GM21737 (cell line): ENCODE measurements at regions not wholly inside any gene's neighbourhood (a gene's known extent, or its start where the extent isn't known, plus 50 kb on each side); places are given as distances from the start of the nearest gene placed in this dataset.
"Not testable (repeated sequence)": the region's sequence is repeated elsewhere in the genome, so short reads cannot be mapped to it uniquely, and the experiment has no call there.

Experiments used
- ATAC-seq: cut with Tn5 transposase; IDR thresholded peaks from one replicate; pipeline ENCODE4 v1.9.1; 2021; ENCODE audit warnings: mild to moderate bottlenecking, moderate library complexity; ENCODE audit not compliant: unreplicated experiment

DNA sequence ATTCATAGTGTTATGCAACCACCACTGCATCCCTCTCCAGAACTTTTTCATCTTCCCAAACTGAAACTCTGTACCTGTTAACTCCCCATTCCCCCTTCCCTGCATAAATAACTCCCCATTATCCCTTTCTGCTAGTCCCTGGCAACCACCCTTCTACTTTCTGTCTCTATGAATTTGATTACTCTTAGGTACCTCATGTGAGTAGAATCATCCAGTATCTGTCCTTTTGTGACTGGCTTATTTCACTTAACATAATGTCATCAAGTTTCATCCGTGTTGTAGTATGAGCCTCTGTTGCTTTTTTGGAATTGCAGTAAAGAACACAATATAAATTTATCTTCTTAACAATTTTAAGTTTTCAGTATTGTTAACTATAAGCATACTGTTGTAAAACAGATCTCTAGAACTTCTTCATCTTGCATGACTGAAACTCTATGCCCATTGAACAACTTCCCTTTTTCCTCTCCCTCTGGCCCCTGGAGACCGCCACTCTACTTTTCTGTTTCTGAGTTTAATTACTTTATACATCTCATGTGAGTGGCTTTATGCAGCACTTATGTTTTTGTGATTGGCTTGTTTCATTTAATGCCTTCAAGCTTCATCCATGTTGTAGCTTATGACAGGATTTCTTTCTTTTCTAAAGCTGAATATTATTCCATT, 87.3 kb upstream of the ABCC4 start:
- ATAC-seq: no peak

DNA sequence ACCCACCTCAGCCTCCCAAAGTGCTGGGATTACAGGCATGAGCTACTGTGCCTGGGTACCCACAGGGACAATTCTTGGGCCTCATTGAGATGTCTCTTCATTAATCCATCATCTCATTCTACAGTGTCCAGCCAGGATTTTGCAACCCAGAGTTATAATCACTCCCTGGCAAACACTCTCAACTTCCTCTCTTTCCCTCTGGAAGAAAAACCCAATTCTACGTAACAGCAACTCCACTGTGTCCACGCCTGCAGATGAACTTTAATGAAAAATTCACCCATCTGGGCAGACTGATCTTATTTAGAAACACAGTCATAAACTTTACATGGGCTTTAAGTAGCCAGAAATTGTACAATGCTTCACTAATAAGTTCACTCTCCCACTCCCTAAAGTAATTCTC, 90.1 kb upstream of the ABCC4 start:
- ATAC-seq: no peak

DNA sequence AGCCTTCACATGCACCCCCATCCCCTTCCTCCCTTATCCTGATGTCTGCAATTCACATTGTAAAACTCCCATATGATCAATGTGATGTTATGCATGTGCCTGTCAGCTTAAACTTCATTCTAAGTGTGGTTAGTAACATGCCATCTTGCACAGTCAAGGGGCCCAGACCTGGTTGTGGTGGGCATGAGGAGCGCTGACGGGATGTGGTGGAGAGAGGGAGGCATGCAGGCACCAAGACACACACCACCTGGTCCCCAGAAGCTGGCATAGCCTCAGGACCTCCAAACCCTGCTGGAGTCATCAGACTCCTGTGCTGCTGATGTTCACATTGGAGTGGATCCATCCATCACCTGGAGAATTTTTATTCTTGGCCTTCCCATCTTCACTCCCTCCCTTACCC, 90.5 kb upstream of the ABCC4 start:
- ATAC-seq: no peak

DNA sequence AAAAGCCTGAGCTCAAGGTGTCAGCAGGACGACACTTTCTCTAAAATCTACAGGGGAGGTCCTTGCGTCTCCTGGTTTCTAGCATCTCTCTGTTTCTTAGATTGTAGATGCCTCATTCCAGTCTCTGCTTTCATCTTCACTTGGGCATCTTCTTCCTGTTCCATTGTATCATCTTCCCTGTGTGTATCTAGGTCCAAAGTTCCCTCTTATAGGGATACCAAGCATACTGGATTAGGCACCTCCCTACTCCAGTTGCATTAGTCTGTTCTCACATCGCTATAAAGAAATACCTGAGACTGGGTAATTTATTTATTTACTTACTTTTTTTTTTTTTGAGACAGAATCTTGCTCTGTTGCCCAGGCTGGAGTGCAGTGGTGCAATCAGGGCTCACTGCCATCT, 91.3 kb upstream of the ABCC4 start:
- ATAC-seq: no peak

DNA sequence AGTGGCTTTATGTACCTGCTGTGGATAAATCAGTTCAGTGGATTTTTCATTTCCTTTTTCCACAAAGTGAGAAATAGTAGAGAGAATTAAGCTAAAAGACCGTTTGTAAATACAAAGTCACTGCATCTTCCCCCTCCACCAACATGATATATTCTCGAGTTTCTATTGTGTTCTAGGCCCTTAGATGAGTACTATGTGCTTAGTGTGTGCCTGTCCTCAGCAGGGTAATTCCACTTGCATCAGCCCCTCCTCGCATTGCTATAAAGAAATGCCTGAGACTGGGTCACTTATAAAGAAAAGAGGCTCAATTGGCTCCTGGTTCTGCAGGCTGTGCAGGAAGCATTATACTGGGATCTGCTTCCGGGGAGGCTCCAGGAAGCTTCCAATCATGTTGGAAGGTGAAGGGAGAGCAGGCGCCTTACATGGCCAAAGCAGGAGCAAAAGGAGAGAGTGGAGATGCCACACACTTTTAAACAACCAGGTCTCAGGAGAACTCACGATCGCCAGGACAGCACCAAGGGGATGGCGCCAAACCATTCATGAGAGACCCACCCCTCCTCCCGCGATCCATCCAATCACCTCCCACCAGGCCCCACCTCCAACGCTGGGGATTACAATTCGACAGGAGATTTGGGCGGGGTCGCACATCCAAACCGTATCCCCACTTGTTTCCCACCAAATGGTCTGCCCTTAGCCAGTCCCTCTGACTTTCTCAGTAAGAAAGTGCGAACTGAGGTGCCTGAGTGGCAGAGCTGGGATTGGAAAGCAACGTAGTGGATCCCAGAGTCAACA, 102.3 kb upstream of the ABCC4 start:
- ATAC-seq: no peak

DNA sequence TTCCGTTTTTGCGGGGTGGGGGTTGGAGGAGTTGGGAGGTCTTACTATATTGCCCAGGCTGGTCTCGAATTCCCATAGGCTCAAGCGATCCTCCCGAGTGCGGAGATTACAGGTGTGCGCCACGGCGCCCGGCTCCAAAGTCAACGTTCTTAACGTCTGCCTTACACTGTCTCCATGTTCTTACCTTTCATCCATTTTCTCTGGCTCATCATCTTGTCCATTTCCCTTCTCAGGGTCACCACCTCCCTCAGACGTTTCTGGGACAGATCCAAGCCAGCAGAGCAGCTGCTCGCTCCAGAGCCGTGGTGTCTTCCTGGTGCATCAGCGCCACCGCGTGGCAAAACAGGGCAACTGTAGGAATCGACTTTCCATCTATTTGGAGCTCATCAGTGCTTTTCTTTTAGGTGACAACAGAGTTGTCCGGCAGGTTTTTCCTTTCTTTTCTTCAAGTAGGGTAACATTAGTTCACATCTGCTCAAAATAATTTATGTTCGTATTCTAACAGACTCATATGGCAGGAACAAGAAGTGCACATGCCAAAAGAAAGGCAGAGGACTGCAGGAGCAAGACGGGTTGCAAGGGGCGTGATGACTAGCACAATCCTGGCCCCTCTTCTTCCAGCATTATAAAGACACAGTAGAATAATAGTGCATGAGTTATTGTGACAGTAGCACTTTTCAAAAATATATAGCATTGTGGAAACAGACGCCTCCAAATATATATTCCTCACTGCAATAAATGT, 103.1 kb upstream of the ABCC4 start:
- peak; percentile 95 for ATAC-seq

DNA sequence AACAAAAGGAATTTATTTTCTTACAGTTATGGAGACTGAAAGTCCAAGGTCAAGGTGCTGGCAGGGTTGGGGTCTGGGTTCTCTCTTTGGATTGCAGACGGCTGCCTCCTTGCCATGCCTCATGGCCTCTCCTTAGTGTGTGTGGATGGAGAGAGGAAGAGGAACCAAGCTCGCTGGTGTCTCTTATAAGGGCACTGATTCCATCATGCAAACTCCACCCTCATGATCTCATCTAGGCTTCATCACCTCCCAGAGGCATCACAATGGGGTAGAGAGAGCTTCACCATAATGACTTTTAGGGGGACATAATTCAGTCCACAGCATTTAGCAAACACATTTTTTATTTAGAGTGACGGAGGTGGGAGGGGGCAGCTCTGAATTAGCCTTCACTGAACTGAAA, 104.9 kb upstream of the ABCC4 start:
- no peak for ATAC-seq

DNA sequence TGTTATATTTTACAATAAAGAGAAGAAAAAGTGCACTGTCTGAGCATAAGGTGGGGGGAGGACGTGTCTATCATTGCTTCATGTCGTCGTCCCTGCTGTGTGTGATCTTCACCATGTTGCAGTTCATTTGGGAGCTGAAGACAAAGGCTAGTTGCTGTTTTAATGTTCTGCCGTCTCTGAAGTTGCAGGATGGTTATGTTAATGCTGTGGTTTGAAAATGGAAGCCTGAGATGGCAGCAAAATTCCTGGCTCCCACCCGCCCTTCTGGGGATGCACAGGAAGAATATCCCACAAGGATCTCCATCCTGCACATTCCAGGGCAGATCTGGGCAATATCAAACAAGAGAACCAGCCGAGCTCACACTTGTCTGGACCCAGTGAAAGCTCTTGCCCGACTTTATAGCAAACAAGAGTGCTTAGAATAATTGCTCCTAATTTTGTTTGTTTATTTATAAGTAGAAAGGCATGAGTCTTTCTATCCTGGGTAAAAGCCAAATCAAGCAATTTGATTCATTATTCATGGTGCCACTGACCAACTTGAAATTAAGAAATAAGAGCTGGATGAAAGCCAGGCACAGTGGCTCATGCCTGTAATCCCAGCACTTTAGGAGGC, 110.3 kb upstream of the ABCC4 start:
- ATAC-seq: no peak

DNA sequence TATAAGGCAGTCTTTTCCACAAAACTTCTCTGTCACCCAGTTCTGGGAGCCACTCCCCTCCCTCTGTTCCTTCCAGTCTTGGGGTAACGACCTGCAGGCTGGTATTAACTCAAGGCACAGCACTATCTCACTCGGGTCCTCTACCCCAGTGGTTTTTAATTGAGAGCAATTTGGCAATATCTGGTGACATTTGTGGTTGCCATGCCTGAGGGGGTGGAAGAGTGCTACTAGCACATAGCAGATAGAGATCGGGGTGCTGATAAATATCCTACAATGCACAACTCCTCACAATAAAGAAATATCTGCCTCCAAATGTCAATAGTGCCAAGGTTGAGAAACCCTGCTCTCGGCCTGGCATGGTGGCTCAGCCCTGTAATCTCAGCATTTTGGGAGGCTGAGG, 117.7 kb upstream of the ABCC4 start:
- no peak for ATAC-seq

DNA sequence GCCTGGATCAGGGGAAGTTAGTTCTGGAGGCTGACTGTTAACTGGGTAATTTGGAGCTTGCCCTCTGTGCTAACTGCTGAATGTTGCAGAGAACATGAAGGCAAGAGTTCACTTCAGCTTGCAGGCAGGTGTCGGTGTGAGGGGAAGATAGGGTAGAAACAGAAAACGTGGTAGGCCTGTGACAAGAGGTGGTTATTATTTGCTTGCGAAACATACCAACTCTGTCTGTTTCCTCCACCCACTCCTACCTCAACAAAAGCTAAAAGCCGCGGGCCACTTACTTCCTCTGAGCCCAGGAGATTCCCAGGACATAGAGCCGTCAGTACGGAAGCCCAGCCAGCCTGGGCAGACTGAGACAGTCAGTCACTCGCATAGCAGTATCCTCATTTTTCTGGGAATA, 119.2 kb upstream of the ABCC4 start:
- no peak for ATAC-seq

DNA sequence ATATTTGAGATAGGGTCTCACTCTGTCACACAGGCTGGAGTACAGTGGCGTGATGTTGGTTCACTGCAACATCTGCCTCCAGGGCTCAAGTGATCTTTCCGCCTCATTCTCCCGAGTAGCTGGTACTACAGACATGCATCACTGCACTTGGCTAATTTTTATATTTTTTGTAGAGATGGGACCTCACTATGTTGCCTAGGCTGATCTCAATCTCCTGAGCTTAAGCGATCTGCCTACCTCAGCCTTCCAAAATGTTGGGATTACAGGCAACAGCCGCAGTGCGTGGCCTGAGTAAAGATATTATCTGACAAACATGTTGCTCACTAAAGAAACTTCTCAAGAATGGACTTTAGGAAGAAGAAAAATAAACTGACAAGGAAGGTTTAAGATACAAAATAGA, 125.4 kb upstream of the ABCC4 start:
- no peak for ATAC-seq

DNA sequence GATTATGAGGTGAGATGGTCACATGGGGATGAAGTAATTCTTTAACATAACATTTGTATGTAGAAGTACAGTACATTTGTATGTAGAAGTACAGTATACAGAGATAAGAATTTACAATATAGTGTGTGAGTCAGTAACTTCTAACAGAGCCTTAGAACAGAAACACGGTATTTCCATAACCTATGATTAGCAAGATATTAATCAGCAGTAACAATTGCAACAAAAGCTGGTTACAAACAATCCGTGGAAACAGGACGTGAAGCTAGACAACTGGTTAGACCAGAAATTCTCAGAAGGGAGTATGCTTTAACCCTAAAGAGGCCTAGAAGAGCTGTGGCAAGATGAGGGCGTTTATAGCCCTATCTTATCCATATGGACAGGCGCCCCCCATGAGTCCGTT, 122.0 kb upstream of the CLDN10 start:
- ATAC-seq: not testable (repeated sequence)

DNA sequence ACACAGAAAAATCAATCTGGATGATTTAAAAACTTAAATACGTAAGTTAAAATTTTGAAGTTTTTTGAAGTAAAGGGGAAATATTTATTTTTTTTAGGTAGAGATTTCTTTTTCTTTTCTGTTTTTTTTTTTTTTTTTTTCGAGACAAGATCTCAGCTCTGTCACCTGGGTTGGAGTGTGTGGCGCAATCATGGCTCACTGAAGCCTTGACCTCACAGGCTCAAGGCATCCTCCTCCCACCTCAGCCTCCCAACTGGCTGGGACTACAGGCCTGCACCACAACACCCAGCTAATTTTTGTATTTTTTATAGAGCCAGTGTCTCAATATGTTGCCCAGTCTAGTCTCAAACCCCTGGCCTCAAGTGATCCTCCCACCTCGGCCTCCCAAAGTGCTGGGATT, 120.4 kb upstream of the CLDN10 start:
- no peak for ATAC-seq

DNA sequence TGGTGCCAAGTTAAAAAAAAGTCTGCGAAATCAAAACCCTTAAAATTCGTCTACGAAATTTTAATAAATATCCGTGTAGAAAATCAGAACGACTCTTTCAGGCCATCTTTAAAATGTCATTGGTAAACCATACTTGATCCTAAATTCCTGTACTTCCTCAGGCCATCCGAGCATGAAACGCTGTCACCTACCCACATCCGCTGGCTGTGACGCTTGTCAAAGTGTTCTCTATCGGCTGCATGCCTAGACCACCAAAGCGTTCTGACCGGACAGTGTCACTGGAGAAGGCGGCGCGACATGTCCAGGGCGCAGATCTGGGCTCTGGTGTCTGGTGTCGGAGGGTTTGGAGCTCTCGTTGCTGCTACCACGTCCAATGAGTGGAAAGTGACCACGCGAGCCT, 119.0 kb upstream of the CLDN10 start:
- ATAC-seq: no peak

DNA sequence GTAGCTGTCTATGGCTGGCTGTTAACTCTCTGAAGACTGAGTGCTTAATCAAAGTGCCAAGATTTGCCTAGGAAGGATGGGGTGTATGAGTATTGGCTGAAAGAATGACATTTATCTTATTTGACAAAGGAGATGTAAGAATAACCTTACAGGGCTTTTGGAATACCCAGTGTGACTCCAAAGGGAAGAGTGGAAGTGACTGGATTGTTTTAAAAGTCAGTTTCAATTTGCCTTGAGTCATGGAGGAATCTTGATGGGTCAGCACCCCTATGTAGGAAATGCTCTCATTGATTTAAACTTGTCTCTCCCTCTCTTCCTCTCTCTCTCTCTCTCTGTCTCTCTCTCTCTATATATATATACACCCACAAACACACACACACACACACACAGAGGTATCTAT, 118.4 kb upstream of the CLDN10 start:
- no peak for ATAC-seq

DNA sequence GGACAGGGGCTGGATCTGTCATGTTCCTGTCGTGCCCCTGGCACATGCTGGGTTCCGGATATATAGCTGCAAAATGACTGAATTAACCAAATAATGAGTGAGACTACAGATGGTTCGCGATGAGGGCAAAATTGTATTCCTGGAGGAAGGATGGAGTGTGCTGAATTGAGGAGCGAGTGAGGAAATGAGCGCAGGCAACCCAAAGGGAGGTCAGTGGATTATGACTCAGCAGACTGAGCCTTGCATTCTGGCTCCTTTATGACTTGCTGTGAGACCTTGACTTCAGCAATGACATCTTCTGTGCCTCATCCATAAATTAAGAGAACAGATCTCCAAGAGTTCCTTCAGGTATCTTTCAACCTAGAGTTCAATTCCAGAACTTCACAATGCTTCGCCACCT, 115.0 kb upstream of the CLDN10 start:
- no peak for ATAC-seq

DNA sequence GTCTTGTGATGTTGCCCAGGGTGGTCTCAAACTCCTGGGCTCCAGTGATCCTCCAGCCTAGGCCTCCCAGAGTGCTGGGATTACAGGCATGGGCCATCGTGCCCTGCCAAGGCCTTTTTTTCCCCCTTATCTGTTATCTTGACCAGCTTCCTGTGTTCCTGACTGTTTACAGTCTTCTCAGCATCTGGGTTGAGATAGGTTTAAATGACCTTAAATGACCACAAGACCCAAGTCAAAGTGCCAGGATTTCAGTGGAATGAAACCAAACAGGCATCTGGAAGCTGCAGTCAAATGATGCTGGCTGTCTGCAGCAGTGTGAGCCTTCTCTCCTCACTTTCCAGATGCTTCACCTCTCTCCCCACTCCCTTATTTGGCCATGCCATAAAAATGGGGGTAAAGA, 114.2 kb upstream of the CLDN10 start:
- no peak for ATAC-seq

DNA sequence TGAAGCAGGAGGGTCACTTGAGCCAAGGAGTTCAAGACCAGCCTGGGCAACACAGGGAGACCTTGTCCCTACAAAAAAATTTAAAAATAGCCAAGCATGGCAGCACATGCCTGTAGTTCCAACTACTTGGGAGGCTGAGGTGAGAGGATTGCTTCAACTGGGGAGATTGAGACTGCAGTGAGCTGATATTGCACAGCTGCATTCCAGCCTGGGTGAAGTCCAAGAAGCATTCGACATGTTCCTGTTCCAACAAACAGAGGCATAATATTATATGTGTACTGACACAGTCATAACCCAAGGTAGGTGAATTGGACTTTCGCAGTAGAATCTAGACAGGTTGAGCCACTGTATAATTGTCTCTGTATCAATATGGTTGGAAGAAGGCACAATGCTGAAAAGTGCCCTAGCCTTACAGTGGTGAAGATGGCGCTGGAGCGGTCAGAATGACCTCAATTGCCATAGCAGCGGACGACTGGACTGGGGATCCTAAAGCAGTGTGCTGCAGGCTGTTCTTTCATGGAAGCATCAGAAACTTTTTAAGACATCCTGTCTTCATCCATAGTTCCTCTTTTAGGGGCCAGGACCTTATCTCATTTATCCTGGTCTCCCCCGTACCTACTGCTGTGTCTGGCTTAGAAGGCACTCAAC, 112.0 kb upstream of the CLDN10 start:
- no peak for ATAC-seq

DNA sequence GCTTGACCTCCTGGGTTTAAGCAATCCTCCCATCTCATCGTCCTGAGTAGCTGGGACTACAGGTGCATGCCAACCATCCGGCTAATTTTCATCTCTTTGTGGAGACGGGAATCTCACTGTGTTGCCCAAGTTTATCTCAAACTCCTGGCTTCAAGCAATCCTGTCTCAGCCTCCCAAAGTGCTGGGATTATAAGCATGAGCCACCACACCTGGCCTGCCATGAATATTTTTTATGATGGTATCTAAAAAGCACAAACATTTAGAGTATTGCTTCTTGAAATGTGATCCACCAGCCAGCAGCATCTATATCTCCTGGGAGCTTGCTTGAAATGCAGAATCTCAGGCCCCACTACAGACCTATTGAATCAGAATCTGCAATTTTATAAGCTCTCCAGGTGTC, 111.2 kb upstream of the CLDN10 start:
- no peak for ATAC-seq

DNA sequence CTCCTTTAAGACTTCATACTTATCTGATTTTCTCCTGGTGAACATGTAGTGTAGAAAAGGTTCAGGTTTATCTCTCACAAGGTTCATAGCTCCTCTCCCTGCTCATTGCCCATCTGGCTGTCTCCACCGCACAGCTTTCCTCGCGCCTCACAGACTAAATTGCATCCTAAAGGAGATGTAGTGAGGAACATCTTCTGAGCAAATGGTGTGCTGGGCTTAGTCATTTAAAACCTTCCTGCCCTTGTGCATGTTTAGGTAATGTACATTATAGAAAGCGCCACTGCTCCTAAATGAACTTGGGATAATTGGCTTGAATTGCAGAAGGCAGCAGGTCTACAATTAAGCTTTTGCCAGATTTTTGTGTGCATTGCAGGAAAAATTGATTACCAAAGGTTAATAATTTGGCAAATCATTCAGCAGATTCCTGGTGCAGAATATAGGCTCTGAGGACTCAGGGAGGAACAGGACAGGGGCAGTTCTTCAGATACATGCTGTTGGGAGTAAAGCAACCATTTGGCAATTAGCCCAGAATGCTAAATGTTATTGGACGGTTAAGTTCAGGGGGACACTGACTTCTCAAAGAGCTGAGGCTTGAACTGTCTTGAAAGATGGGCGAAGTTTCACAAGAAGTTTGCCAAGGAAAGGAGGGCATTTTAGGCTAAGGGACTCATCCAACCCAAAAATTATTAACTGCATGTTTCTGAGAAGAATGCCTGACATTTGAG, 108.4 kb upstream of the CLDN10 start:
- ATAC-seq: no peak

DNA sequence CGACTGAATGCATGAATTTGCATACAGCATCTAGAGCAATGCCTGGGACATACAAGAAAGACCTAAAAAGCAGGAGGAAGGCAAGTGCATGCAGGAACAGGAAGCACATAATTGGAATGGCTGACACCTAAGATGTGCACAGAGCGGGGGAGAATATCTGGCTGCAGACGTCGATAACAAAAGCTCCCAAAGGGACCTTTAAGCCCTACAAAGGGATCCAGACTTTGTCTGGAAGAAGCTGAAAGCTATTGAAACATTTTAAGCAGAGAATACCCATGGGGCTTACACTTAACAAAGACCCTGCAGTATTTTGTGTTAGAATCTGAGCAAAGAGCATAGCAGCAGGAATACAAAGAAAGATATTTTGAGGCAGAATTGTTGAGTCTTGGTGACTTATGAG, 107.4 kb upstream of the CLDN10 start:
- no peak for ATAC-seq
